ENCODE measurements at regions not wholly inside any gene's neighbourhood (a gene's known extent, or its start where the extent isn't known, plus 50 kb on each side); places are given as distances from the start of the nearest gene placed in this dataset.

DNA sequence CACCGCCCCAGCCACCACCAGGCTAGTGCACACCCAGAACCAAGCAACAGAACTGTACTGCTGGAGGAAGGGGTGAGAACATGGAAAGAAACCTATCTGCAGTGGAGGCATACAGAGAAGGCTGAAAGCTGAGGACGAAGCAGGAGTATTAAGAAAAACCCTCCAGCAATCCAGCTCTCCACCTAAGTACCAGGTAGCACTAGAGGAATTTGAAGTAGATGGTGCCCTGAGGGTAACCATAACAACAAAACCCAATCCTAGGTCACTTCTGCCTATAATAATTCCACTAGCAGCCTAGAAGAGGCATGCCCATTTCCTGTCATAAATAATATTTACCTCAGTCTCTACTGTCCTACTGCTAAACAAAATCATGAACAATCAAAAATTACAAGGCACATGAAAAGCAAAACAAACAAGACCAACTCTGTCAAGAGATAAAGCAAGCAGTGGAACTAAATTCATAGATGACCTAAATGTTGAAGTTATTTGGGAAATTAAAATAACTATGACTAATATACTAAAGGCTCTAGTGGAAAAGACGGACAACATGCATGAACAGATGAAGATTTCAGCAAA is 51.1 kb downstream of the HYCC1 start:
- H3K36me3 ChIP-seq (ENCODE audit: control insufficient read depth in 4 of 4, insufficient read depth in 3 of 4, low read depth in 1 of 4, low read length in 3 of 4): peaks cover 0 to 8% (median 4%) of the 10 kb centered on the region in 4 donors
- no peak overlapping the region for H3K27ac ChIP-seq (ENCODE audit: low read depth in 1 of 2, low read length in 2 of 2)
- TF ChIP-seq FOXA2 (IDR thresholded peaks at IDR 0.05) (no peak), HNF4A (conservative IDR thresholded peaks at IDR 0.05) (no peak), TAF1 (conservative IDR thresholded peaks at IDR 0.05) (no peak), RXRA (IDR thresholded peaks at IDR 0.05) (no peak), HNF4G (IDR thresholded peaks at IDR 0.05) (no peak), SP1 (IDR thresholded peaks at IDR 0.05) (no peak), FOXA1 (IDR thresholded peaks at IDR 0.05) (no peak), EGR1 (IDR thresholded peaks at IDR 0.05; ENCODE audit: low read depth in 2 of 2) (no peak), RAD21 (IDR thresholded peaks at IDR 0.05) (no peak), JUND (IDR thresholded peaks at IDR 0.05) (no peak), YY1 (IDR thresholded peaks at IDR 0.05) (no peak), GABPA (IDR thresholded peaks at IDR 0.05 in 1 of 2, conservative IDR thresholded peaks at IDR 0.05 in 1 of 2) (no peak)
- TF ChIP-seq, protein P1, sequence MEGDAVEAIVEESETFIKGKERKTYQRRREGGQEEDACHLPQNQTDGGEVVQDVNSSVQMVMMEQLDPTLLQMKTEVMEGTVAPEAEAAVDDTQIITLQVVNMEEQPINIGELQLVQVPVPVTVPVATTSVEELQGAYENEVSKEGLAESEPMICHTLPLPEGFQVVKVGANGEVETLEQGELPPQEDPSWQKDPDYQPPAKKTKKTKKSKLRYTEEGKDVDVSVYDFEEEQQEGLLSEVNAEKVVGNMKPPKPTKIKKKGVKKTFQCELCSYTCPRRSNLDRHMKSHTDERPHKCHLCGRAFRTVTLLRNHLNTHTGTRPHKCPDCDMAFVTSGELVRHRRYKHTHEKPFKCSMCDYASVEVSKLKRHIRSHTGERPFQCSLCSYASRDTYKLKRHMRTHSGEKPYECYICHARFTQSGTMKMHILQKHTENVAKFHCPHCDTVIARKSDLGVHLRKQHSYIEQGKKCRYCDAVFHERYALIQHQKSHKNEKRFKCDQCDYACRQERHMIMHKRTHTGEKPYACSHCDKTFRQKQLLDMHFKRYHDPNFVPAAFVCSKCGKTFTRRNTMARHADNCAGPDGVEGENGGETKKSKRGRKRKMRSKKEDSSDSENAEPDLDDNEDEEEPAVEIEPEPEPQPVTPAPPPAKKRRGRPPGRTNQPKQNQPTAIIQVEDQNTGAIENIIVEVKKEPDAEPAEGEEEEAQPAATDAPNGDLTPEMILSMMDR (IDR thresholded peaks at IDR 0.05; ENCODE audit: low read depth, low read length, missing input control): no peak
- TF ChIP-seq, protein P2, sequence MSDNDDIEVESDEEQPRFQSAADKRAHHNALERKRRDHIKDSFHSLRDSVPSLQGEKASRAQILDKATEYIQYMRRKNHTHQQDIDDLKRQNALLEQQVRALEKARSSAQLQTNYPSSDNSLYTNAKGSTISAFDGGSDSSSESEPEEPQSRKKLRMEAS (IDR thresholded peaks at IDR 0.05): no peak
- TF ChIP-seq, protein P3, sequence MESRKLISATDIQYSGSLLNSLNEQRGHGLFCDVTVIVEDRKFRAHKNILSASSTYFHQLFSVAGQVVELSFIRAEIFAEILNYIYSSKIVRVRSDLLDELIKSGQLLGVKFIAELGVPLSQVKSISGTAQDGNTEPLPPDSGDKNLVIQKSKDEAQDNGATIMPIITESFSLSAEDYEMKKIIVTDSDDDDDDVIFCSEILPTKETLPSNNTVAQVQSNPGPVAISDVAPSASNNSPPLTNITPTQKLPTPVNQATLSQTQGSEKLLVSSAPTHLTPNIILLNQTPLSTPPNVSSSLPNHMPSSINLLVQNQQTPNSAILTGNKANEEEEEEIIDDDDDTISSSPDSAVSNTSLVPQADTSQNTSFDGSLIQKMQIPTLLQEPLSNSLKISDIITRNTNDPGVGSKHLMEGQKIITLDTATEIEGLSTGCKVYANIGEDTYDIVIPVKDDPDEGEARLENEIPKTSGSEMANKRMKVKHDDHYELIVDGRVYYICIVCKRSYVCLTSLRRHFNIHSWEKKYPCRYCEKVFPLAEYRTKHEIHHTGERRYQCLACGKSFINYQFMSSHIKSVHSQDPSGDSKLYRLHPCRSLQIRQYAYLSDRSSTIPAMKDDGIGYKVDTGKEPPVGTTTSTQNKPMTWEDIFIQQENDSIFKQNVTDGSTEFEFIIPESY (IDR thresholded peaks at IDR 0.05): no peak
- no peak overlapping the region for H3K9ac ChIP-seq (ENCODE audit: low read depth in 1 of 2, low read length in 2 of 2)
- 96% methylated on average over 3 of the region's 3 CpGs for WGBS
- H3K9me3 ChIP-seq (ENCODE audit: control insufficient read depth in 4 of 4, low read length in 3 of 4): no peaks in the 10 kb centered on the region
- no peaks in the 10 kb centered on the region for H3K4me1 ChIP-seq (ENCODE audit: control insufficient read depth in 4 of 4, insufficient read depth in 4 of 4, low read length in 3 of 4)
- H3K27me3 ChIP-seq (ENCODE audit: control insufficient read depth in 4 of 4, insufficient read depth in 4 of 4, low read length in 3 of 4): no peaks in the 10 kb centered on the region
- DNase-seq (ENCODE audit: low spot score): no peak
- no peak overlapping the region for H3K4me3 ChIP-seq (ENCODE audit: low read depth in 1 of 3, low read length in 3 of 3)

DNA sequence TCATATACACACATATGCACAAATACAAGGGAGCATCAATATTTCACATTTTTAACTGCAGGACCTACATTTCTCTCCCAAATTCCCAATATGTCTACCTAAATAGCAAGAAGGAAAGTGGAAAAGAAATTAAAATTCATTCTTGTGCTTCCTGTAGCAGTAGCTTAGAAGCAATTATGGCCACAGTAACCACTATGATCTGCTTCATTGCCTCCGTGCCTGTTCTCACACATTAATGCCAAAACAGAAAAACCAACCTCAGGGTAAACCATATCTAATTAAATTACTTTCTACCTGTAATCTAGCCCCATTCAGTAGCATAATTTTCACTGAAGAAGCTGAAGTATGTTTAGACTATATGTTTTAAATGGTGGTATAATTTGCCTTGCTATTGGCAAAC is 55.2 kb downstream of the HYCC1 start:
- H3K9me3 ChIP-seq (ENCODE audit: control insufficient read depth in 4 of 4, low read length in 3 of 4): no peaks in the 10 kb centered on the region
- WGBS: 94% methylated on average over 1 of the region's 1 CpG
- no peak overlapping the region for H3K27ac ChIP-seq (ENCODE audit: low read depth in 1 of 2, low read length in 2 of 2)
- no peak overlapping the region for H3K9ac ChIP-seq (ENCODE audit: low read depth in 1 of 2, low read length in 2 of 2)
- DNase-seq (ENCODE audit: low spot score): no peak
- TF ChIP-seq HNF4G (IDR thresholded peaks at IDR 0.05) (no peak), GABPA (IDR thresholded peaks at IDR 0.05 in 1 of 2, conservative IDR thresholded peaks at IDR 0.05 in 1 of 2) (no peak), RXRA (IDR thresholded peaks at IDR 0.05) (no peak), JUND (IDR thresholded peaks at IDR 0.05) (no peak), FOXA2 (IDR thresholded peaks at IDR 0.05) (no peak), EGR1 (IDR thresholded peaks at IDR 0.05; ENCODE audit: low read depth in 2 of 2) (no peak)
- TF ChIP-seq, protein P1 (IDR thresholded peaks at IDR 0.05; ENCODE audit: low read depth, low read length, missing input control): no peak
- H3K27me3 ChIP-seq (ENCODE audit: control insufficient read depth in 4 of 4, insufficient read depth in 4 of 4, low read length in 3 of 4): no peaks in the 10 kb centered on the region
- peaks cover 0 to 8% (median 4%) of the 10 kb centered on the region in 4 donors for H3K36me3 ChIP-seq (ENCODE audit: control insufficient read depth in 4 of 4, insufficient read depth in 3 of 4, low read depth in 1 of 4, low read length in 3 of 4)
- no peaks in the 10 kb centered on the region for H3K4me1 ChIP-seq (ENCODE audit: control insufficient read depth in 4 of 4, insufficient read depth in 4 of 4, low read length in 3 of 4)
- H3K4me3 ChIP-seq (ENCODE audit: low read depth in 1 of 3, low read length in 3 of 3): no peak overlapping the region

Measured in liver (tissue), 8 donors.